ENCODE measurements at regions not wholly inside any gene's neighbourhood (a gene's known extent, or its start where the extent isn't known, plus 50 kb on each side); places are given as distances from the start of the nearest gene placed in this dataset.

- TF ChIP-seq CTCF (IDR thresholded peaks at IDR 0.05): no peak
- no peak for TF ChIP-seq REST (IDR thresholded peaks at IDR 0.05; ENCODE audit: insufficient read depth in 1 of 2, low read depth in 2 of 2, low read length in 1 of 2)
- TF ChIP-seq SIN3A (IDR thresholded peaks at IDR 0.05; ENCODE audit: borderline replicate concordance, insufficient read depth, low read depth, low read length): no peak
Observed at GRCh38 chr10:130430291-130430690, 294.1 kb downstream of the GLRX3 start.
